Liver (tissue), 3 donors: ENCODE measurements at regions not wholly inside any gene's neighbourhood (a gene's known extent, or its start where the extent isn't known, plus 50 kb on each side); places are given as distances from the start of the nearest gene placed in this dataset.

Source experiments
- EGR1 ChIP-seq, 2 donors: IDR thresholded peaks; 2 replicates each; pipeline ENCODE4 v1.6.1; 2016 to 2018; ENCODE audit warnings: antibody characterized with exemption in 2 of 2, low read depth in 2 of 2
- FOXA1 ChIP-seq: IDR thresholded peaks from 2 replicates; pipeline ENCODE4 v1.6.1; 2016; ENCODE audit warnings: antibody characterized with exemption
- GABPA ChIP-seq, 2 donors: IDR thresholded peaks in 1 of 2; conservative IDR thresholded peaks in 1 of 2; 2 replicates each; pipeline ENCODE4 v1.6.1; 2016; ENCODE audit warnings: antibody characterized with exemption in 2 of 2, mild to moderate bottlenecking in 1 of 2, moderate library complexity in 1 of 2
- HNF4A ChIP-seq, 2 donors: conservative IDR thresholded peaks; 2 replicates each; pipeline ENCODE4 v1.6.1; 2016; ENCODE audit warnings: antibody characterized with exemption in 2 of 2, mild to moderate bottlenecking in 2 of 2
- NR2F2 ChIP-seq: IDR thresholded peaks from 2 replicates; pipeline ENCODE4 v1.6.1; 2016; ENCODE audit warnings: antibody characterized with exemption
- RXRA ChIP-seq, 2 donors: IDR thresholded peaks; 2 replicates each; pipeline ENCODE4 v1.6.1; 2017 to 2018; ENCODE audit warnings: antibody characterized with exemption in 2 of 2, mild to moderate bottlenecking in 1 of 2
- TAF1 ChIP-seq: conservative IDR thresholded peaks from 2 replicates; pipeline ENCODE4 v1.6.1; 2016; ENCODE audit warnings: antibody characterized with exemption, mild to moderate bottlenecking
- YY1 ChIP-seq: IDR thresholded peaks from 2 replicates; pipeline ENCODE4 v1.6.1; 2016; ENCODE audit warnings: antibody characterized with exemption, mild to moderate bottlenecking
- TF ChIP-seq, protein P1 (sequence below): fragments of 150-350 bp; IDR thresholded peaks from 2 replicates; pipeline ENCODE4 v1.5.1; 2017; ENCODE audit warnings: improper control_type of control experiment, low read depth, low read length; ENCODE audit not compliant: missing input control
- TF ChIP-seq, protein P2 (sequence below): IDR thresholded peaks from 2 replicates; pipeline ENCODE4 v1.6.1; 2016; ENCODE audit warnings: antibody characterized with exemption
- TF ChIP-seq, protein P3 (sequence below): IDR thresholded peaks from 2 replicates; pipeline ENCODE4 v1.6.1; 2016; ENCODE audit warnings: antibody characterized with exemption, mild to moderate bottlenecking
- TF ChIP-seq, protein P4 (sequence below): IDR thresholded peaks from 2 replicates; pipeline ENCODE4 v1.6.1; 2016; ENCODE audit warnings: antibody characterized with exemption
- donor health status: healthy.
- donor health status: healthy.

DNA sequence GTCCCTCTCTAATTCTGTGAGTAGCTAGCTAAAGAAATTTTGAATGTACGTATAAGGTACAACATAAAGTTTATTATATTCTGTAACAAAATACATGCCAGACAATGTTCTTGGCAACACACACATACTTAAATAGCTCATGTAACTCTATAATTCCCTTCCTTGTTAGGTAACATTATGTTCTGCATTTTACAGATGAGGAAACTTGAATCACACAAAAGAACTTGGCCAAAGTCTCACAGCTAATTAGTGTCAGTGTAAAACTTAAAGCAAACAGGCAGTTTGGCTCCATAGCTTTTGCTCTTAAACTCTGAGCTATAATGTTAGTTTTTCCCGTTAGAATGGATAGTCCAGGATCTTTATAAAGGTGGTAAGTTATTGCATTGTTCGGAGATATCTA, 1091.8 kb upstream of the SLIT2 start:
- no peak for TF ChIP-seq HNF4A (conservative IDR thresholded peaks at IDR 0.05)
- TF ChIP-seq RXRA (IDR thresholded peaks at IDR 0.05): no peak
- TF ChIP-seq, protein P1, sequence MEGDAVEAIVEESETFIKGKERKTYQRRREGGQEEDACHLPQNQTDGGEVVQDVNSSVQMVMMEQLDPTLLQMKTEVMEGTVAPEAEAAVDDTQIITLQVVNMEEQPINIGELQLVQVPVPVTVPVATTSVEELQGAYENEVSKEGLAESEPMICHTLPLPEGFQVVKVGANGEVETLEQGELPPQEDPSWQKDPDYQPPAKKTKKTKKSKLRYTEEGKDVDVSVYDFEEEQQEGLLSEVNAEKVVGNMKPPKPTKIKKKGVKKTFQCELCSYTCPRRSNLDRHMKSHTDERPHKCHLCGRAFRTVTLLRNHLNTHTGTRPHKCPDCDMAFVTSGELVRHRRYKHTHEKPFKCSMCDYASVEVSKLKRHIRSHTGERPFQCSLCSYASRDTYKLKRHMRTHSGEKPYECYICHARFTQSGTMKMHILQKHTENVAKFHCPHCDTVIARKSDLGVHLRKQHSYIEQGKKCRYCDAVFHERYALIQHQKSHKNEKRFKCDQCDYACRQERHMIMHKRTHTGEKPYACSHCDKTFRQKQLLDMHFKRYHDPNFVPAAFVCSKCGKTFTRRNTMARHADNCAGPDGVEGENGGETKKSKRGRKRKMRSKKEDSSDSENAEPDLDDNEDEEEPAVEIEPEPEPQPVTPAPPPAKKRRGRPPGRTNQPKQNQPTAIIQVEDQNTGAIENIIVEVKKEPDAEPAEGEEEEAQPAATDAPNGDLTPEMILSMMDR: no peak
- TF ChIP-seq, protein P2, sequence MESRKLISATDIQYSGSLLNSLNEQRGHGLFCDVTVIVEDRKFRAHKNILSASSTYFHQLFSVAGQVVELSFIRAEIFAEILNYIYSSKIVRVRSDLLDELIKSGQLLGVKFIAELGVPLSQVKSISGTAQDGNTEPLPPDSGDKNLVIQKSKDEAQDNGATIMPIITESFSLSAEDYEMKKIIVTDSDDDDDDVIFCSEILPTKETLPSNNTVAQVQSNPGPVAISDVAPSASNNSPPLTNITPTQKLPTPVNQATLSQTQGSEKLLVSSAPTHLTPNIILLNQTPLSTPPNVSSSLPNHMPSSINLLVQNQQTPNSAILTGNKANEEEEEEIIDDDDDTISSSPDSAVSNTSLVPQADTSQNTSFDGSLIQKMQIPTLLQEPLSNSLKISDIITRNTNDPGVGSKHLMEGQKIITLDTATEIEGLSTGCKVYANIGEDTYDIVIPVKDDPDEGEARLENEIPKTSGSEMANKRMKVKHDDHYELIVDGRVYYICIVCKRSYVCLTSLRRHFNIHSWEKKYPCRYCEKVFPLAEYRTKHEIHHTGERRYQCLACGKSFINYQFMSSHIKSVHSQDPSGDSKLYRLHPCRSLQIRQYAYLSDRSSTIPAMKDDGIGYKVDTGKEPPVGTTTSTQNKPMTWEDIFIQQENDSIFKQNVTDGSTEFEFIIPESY: no peak
- no peak for TF ChIP-seq TAF1
- TF ChIP-seq, protein P3, sequence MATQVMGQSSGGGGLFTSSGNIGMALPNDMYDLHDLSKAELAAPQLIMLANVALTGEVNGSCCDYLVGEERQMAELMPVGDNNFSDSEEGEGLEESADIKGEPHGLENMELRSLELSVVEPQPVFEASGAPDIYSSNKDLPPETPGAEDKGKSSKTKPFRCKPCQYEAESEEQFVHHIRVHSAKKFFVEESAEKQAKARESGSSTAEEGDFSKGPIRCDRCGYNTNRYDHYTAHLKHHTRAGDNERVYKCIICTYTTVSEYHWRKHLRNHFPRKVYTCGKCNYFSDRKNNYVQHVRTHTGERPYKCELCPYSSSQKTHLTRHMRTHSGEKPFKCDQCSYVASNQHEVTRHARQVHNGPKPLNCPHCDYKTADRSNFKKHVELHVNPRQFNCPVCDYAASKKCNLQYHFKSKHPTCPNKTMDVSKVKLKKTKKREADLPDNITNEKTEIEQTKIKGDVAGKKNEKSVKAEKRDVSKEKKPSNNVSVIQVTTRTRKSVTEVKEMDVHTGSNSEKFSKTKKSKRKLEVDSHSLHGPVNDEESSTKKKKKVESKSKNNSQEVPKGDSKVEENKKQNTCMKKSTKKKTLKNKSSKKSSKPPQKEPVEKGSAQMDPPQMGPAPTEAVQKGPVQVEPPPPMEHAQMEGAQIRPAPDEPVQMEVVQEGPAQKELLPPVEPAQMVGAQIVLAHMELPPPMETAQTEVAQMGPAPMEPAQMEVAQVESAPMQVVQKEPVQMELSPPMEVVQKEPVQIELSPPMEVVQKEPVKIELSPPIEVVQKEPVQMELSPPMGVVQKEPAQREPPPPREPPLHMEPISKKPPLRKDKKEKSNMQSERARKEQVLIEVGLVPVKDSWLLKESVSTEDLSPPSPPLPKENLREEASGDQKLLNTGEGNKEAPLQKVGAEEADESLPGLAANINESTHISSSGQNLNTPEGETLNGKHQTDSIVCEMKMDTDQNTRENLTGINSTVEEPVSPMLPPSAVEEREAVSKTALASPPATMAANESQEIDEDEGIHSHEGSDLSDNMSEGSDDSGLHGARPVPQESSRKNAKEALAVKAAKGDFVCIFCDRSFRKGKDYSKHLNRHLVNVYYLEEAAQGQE: no peak
- TF ChIP-seq GABPA (IDR thresholded peaks at IDR 0.05 in 1 of 2, conservative IDR thresholded peaks at IDR 0.05 in 1 of 2): no peak
- TF ChIP-seq, protein P4, sequence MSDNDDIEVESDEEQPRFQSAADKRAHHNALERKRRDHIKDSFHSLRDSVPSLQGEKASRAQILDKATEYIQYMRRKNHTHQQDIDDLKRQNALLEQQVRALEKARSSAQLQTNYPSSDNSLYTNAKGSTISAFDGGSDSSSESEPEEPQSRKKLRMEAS: no peak
- no peak for TF ChIP-seq FOXA1
- TF ChIP-seq YY1: no peak
- no peak for TF ChIP-seq EGR1 (IDR thresholded peaks at IDR 0.05; ENCODE audit: low read depth in 2 of 2)
- TF ChIP-seq NR2F2: no peak
